Epithelial cell of proximal tubule (primary cell): ENCODE measurements at regions not wholly inside any gene's neighbourhood (a gene's known extent, or its start where the extent isn't known, plus 50 kb on each side); places are given as distances from the start of the nearest gene placed in this dataset.

ENCODE experiments used
- DNase-seq: peaks from one replicate; pipeline ENCODE4 v3.0.0-alpha.2; 2011; ENCODE audit warnings: low read depth
- H3K4me3 ChIP-seq: 2 replicates; pipeline ENCODE4 v1.5.1; 2011; ENCODE audit warnings: low read depth, mild to moderate bottlenecking, low read length
- CTCF ChIP-seq: conservative IDR thresholded peaks from 2 replicates; pipeline ENCODE4 v1.5.1; 2012; ENCODE audit warnings: low read depth, mild to moderate bottlenecking, low read length

GRCh38 chr2:118728984-118729383, 118.5 kb downstream of the EN1 start:
- no peak for DNase-seq
- TF ChIP-seq CTCF: no peak
- H3K4me3 ChIP-seq: no peak overlapping the region

- no peak overlapping the region for H3K4me3 ChIP-seq
- no peak for DNase-seq
- TF ChIP-seq CTCF: no peak
Observed at GRCh38 chr2:118726821-118727220, 120.6 kb downstream of the EN1 start.

GRCh38 chr2:118723394-118723793, 124.1 kb downstream of the EN1 start:
- no peak overlapping the region for H3K4me3 ChIP-seq
- no peak for TF ChIP-seq CTCF
- no peak for DNase-seq

- DNase-seq: no peak
- no peak for TF ChIP-seq CTCF
- H3K4me3 ChIP-seq: no peak overlapping the region
Observed at GRCh38 chr2:118722976-118723375, 124.5 kb downstream of the EN1 start.

- no peak overlapping the region for H3K4me3 ChIP-seq
- no peak for TF ChIP-seq CTCF
- no peak for DNase-seq
Observed at GRCh38 chr2:118721817-118722551, 125.5 kb downstream of the EN1 start.

GRCh38 chr2:118720866-118721265, 126.6 kb downstream of the EN1 start:
- TF ChIP-seq CTCF: no peak
- no peak overlapping the region for H3K4me3 ChIP-seq

GRCh38 chr2:118718921-118719320, 128.5 kb downstream of the EN1 start:
- no peak for DNase-seq
- TF ChIP-seq CTCF: no peak
- no peak overlapping the region for H3K4me3 ChIP-seq

More at GRCh38 chr2:118720866-118721265, 126.6 kb downstream of the EN1 start:
- DNase-seq: no peak
